ENCODE measurements at regions not wholly inside any gene's neighbourhood (a gene's known extent, or its start where the extent isn't known, plus 50 kb on each side); places are given as distances from the start of the nearest gene placed in this dataset.
"Not testable (repeated sequence)": the region's sequence is repeated elsewhere in the genome, so short reads cannot be mapped to it uniquely, and the experiment has no call there.

GRCh38 chr10:107969936-107970335 lies 805.4 kb upstream of the SORCS1 start:
- Histone ChIP-seq H3K9ac (ENCODE audit: low read length) (no peak overlapping the region), H3K27ac (ENCODE audit: low read depth, low read length) (no peak overlapping the region), H3K9me3 (ENCODE audit: insufficient read depth, low read length) (no peaks in the 10 kb centered on the region), H3F3A (ENCODE audit: insufficient read depth) (no peaks in the 10 kb centered on the region), H3K36me3 (ENCODE audit: low read length) (no peaks in the 10 kb centered on the region), H2AFZ (ENCODE audit: low read depth, low read length, severe bottlenecking) (no peak overlapping the region), H3K79me2 (ENCODE audit: insufficient read depth, low read length) (no peaks in the 10 kb centered on the region), H3K9me2 (replicated peaks; ENCODE audit: insufficient read depth, low read length) (no peaks in the 10 kb centered on the region), H3K4me3 (ENCODE audit: insufficient read depth, low read length, poor library complexity, severe bottlenecking) (no peak overlapping the region), H3K4me2 (ENCODE audit: low read depth, low read length, poor library complexity, severe bottlenecking) (no peak overlapping the region), H4K20me1 (ENCODE audit: low read depth, low read length) (no peaks in the 10 kb centered on the region), H3K27me3 (ENCODE audit: low read length) (no peaks in the 10 kb centered on the region)
- TF ChIP-seq EZH2phosphoT487 (conservative IDR thresholded peaks at IDR 0.05; ENCODE audit: low read length) (no peak), CTCF (IDR thresholded peaks at IDR 0.05; ENCODE audit: insufficient read depth, low read length, poor library complexity, severe bottlenecking) (no peak)

- TF ChIP-seq CTCF (IDR thresholded peaks at IDR 0.05; ENCODE audit: insufficient read depth, low read length, poor library complexity, severe bottlenecking) (no peak), EZH2phosphoT487 (conservative IDR thresholded peaks at IDR 0.05; ENCODE audit: low read length) (no peak)
- Histone ChIP-seq H3K27me3 (ENCODE audit: low read length) (no peaks in the 10 kb centered on the region), H3K9me3 (ENCODE audit: insufficient read depth, low read length) (no peaks in the 10 kb centered on the region), H2AFZ (ENCODE audit: low read depth, low read length, severe bottlenecking) (no peak overlapping the region), H3K27ac (ENCODE audit: low read depth, low read length) (no peak overlapping the region), H3K36me3 (ENCODE audit: low read length) (no peaks in the 10 kb centered on the region), H3F3A (ENCODE audit: insufficient read depth) (no peaks in the 10 kb centered on the region), H3K79me2 (ENCODE audit: insufficient read depth, low read length) (no peaks in the 10 kb centered on the region), H3K9me2 (replicated peaks; ENCODE audit: insufficient read depth, low read length) (no peaks in the 10 kb centered on the region), H3K4me2 (ENCODE audit: low read depth, low read length, poor library complexity, severe bottlenecking) (no peak overlapping the region), H4K20me1 (ENCODE audit: low read depth, low read length) (no peaks in the 10 kb centered on the region), H3K9ac (ENCODE audit: low read length) (no peak overlapping the region), H3K4me3 (ENCODE audit: insufficient read depth, low read length, poor library complexity, severe bottlenecking) (no peak overlapping the region)
Observed at GRCh38 chr10:107966826-107967225, 802.3 kb upstream of the SORCS1 start.

GRCh38 chr10:107952649-107953556 lies 788.4 kb upstream of the SORCS1 start:
- Histone ChIP-seq H3K27me3 (ENCODE audit: low read length) (no peaks in the 10 kb centered on the region), H3K9me2 (replicated peaks; ENCODE audit: insufficient read depth, low read length) (no peaks in the 10 kb centered on the region), H3K4me3 (ENCODE audit: insufficient read depth, low read length, poor library complexity, severe bottlenecking) (no peak overlapping the region), H2AFZ (ENCODE audit: low read depth, low read length, severe bottlenecking) (no peak overlapping the region), H3K4me2 (ENCODE audit: low read depth, low read length, poor library complexity, severe bottlenecking) (no peak overlapping the region), H3K9me3 (ENCODE audit: insufficient read depth, low read length) (no peaks in the 10 kb centered on the region), H3K9ac (ENCODE audit: low read length) (no peak overlapping the region), H3K27ac (ENCODE audit: low read depth, low read length) (no peak overlapping the region), H3K36me3 (ENCODE audit: low read length) (no peaks in the 10 kb centered on the region), H3F3A (ENCODE audit: insufficient read depth) (no peaks in the 10 kb centered on the region), H3K79me2 (ENCODE audit: insufficient read depth, low read length) (no peaks in the 10 kb centered on the region), H4K20me1 (ENCODE audit: low read depth, low read length) (no peaks in the 10 kb centered on the region)
- no peak for TF ChIP-seq CTCF (IDR thresholded peaks at IDR 0.05; ENCODE audit: insufficient read depth, low read length, poor library complexity, severe bottlenecking)
- TF ChIP-seq EZH2phosphoT487 (conservative IDR thresholded peaks at IDR 0.05; ENCODE audit: low read length), result no peak

- not testable (repeated sequence) for H2AFZ ChIP-seq (ENCODE audit: low read depth, low read length, severe bottlenecking); H3K4me2 ChIP-seq (ENCODE audit: low read depth, low read length, poor library complexity, severe bottlenecking); H3K9me2 ChIP-seq (replicated peaks; ENCODE audit: insufficient read depth, low read length); H3K27ac ChIP-seq (ENCODE audit: low read depth, low read length); H4K20me1 ChIP-seq (ENCODE audit: low read depth, low read length); H3K79me2 ChIP-seq (ENCODE audit: insufficient read depth, low read length); H3K27me3 ChIP-seq (ENCODE audit: low read length); H3K4me3 ChIP-seq (ENCODE audit: insufficient read depth, low read length, poor library complexity, severe bottlenecking); H3F3A ChIP-seq (ENCODE audit: insufficient read depth); H3K36me3 ChIP-seq (ENCODE audit: low read length); H3K9me3 ChIP-seq (ENCODE audit: insufficient read depth, low read length); H3K9ac ChIP-seq (ENCODE audit: low read length)
Observed at GRCh38 chr10:107950411-107951062, 786.0 kb upstream of the SORCS1 start.
